PC-3 (cell line): ENCODE measurements at regions not wholly inside any gene's neighbourhood (a gene's known extent, or its start where the extent isn't known, plus 50 kb on each side); places are given as distances from the start of the nearest gene placed in this dataset.

Source experiments
- ATAC-seq: fragments of 200-7000 bp; cut with Tn5 transposase; 2 replicates; pipeline ENCODE4 v1.9.1; 2020; ENCODE audit warnings: mild to moderate bottlenecking, moderate library complexity
- BruUV-seq: library from RNA; stranded (reverse); fragments of 400-500 nt; replicated peaks from 2 replicates; lab custom pipeline; 2021; lab: Mats Ljungman, UMichigan
- CTCF ChIA-PET: fragments of 300-600 bp; sonication (Branson Sonifier 250); formaldehyde crosslinking; loops from one replicate; lab custom pipeline; 2022; ENCODE audit warnings: antibody characterized with exemption; lab: Charles Lee
- POLR2A ChIA-PET: fragments of 300-600 bp; sonication (Branson Sonifier 250); formaldehyde crosslinking; loops from one replicate; lab custom pipeline; 2022; ENCODE audit warnings: antibody characterized with exemption; ENCODE audit not compliant: unreplicated experiment; lab: Charles Lee
- DNase-seq: peaks from one replicate; pipeline ENCODE4 v3.0.0-alpha.2; 2015
- H2AFZ ChIP-seq: fragments of 300-600 bp; sonication (generic); 2 replicates; pipeline ENCODE4 v1.6.0; 2016; ENCODE audit warnings: antibody characterized with exemption, low read length
- H3F3A ChIP-seq: fragments of 300-600 bp; sonication (generic); one replicate; pipeline ENCODE4 v1.6.0; 2017; ENCODE audit warnings: antibody characterized with exemption, low read length, control low read depth, mild to moderate bottlenecking; ENCODE audit not compliant: unreplicated experiment
- H3K27ac ChIP-seq: fragments of 300-600 bp; sonication (generic); 2 replicates; pipeline ENCODE4 v1.5.1; 2016; ENCODE audit warnings: mild to moderate bottlenecking, low read length
- H3K27me3 ChIP-seq: fragments of 300-600 bp; sonication (generic); 2 replicates; pipeline ENCODE4 v1.6.1; 2016; ENCODE audit warnings: low read length, mixed read lengths
- H3K36me3 ChIP-seq: fragments of 300-600 bp; sonication (generic); 2 replicates; pipeline ENCODE4 v1.6.1; 2016; ENCODE audit warnings: low read depth, mixed run types, low read length, mixed read lengths
- H3K4me1 ChIP-seq: fragments of 300-600 bp; sonication (generic); 2 replicates; pipeline ENCODE4 v1.5.1; 2016; ENCODE audit warnings: low read length; ENCODE audit not compliant: insufficient read depth
- H3K4me2 ChIP-seq: fragments of 300-600 bp; sonication (generic); 2 replicates; pipeline ENCODE4 v1.6.0; 2016; ENCODE audit warnings: low read length
- H3K4me3 ChIP-seq: fragments of 300-600 bp; sonication (generic); 2 replicates; pipeline ENCODE4 v1.5.1; 2016; ENCODE audit warnings: mild to moderate bottlenecking, low read length, mixed read lengths
- H3K79me2 ChIP-seq: fragments of 300-600 bp; sonication (generic); 2 replicates; pipeline ENCODE4 v1.6.1; 2017; ENCODE audit warnings: low read length, mixed read lengths
- H3K9ac ChIP-seq: fragments of 300-600 bp; sonication (generic); 2 replicates; pipeline ENCODE4 v1.6.0; 2016; ENCODE audit warnings: mild to moderate bottlenecking, low read length
- H3K9me2 ChIP-seq: fragments of 300-600 bp; sonication (generic); replicated peaks from 2 replicates; pipeline ENCODE4 v1.6.1; 2016; ENCODE audit warnings: mixed run types, low read length, mixed read lengths
- H3K9me3 ChIP-seq: fragments of 300-600 bp; sonication (generic); 2 replicates; pipeline ENCODE4 v1.6.1; 2016; ENCODE audit warnings: low read length, mixed read lengths
- H4K20me1 ChIP-seq: fragments of 300-600 bp; sonication (generic); 2 replicates; pipeline ENCODE4 v1.6.1; 2016; ENCODE audit warnings: low read length, mixed read lengths
- EZH2 ChIP-seq: fragments of 300-600 bp; sonication (generic); IDR thresholded peaks from one replicate; pipeline ENCODE4 v1.6.1; 2017; ENCODE audit warnings: antibody characterized with exemption, mild to moderate bottlenecking, low read length; ENCODE audit not compliant: unreplicated experiment
- EZH2phosphoT487 ChIP-seq: fragments of 300-600 bp; sonication (generic); IDR thresholded peaks from 2 replicates; pipeline ENCODE4 v1.6.1; 2018; ENCODE audit warnings: mild to moderate bottlenecking, antibody characterized with exemption, low read length, borderline replicate concordance
- intact Hi-C: fragments of 100-400 bp; cut with micrococcal nuclease; formaldehyde crosslinking; loops from 2 replicates; pipeline ENCODE4 v1.9.0; 2023
- TF ChIP-seq, protein P1 (sequence below): fragments of 300-600 bp; sonication (generic); conservative IDR thresholded peaks from 2 replicates; pipeline ENCODE4 v1.5.1; 2017; ENCODE audit warnings: antibody characterized with exemption, low read depth, mild to moderate bottlenecking, low read length

GRCh38 chr5:117394506-117395157 is 820.0 kb upstream of the SEMA6A start:
- no peaks in the 10 kb centered on the region for H3K79me2 ChIP-seq
- no peak overlapping the region for H3K4me2 ChIP-seq
- CTCF ChIA-PET: no interaction called here
- H4K20me1 ChIP-seq: no peaks in the 10 kb centered on the region
- no peak for ATAC-seq
- POLR2A ChIA-PET: no interaction called here
- 0 out of 2 replicates have a peak, but pooled peaks cover 9% of the 10 kb centered on the region for H3K9me3 ChIP-seq
- H3K36me3 ChIP-seq: no peaks in the 10 kb centered on the region
- no peaks in the 10 kb centered on the region for H3K9me2 ChIP-seq
- no TSS peak for BruUV-seq
- no peak for DNase-seq
- no peak overlapping the region for H2AFZ ChIP-seq
- no peaks in the 10 kb centered on the region for H3K27me3 ChIP-seq
- no peak for TF ChIP-seq EZH2
- TF ChIP-seq, protein P1, sequence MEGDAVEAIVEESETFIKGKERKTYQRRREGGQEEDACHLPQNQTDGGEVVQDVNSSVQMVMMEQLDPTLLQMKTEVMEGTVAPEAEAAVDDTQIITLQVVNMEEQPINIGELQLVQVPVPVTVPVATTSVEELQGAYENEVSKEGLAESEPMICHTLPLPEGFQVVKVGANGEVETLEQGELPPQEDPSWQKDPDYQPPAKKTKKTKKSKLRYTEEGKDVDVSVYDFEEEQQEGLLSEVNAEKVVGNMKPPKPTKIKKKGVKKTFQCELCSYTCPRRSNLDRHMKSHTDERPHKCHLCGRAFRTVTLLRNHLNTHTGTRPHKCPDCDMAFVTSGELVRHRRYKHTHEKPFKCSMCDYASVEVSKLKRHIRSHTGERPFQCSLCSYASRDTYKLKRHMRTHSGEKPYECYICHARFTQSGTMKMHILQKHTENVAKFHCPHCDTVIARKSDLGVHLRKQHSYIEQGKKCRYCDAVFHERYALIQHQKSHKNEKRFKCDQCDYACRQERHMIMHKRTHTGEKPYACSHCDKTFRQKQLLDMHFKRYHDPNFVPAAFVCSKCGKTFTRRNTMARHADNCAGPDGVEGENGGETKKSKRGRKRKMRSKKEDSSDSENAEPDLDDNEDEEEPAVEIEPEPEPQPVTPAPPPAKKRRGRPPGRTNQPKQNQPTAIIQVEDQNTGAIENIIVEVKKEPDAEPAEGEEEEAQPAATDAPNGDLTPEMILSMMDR: no peak
- H3K9ac ChIP-seq: no peak overlapping the region
- no peaks in the 10 kb centered on the region for H3F3A ChIP-seq
- no peak overlapping the region for H3K4me3 ChIP-seq
- intact Hi-C loops: no loop called here
- no peak overlapping the region for H3K27ac ChIP-seq
- H3K4me1 ChIP-seq: no peaks in the 10 kb centered on the region

- ATAC-seq (no peak), DNase-seq (no peak)
- H3K9me3 ChIP-seq: 0 out of 2 replicates have a peak, but pooled peaks cover 15% of the 10 kb centered on the region
- H2AFZ ChIP-seq: no peak overlapping the region
- TF ChIP-seq EZH2 (no peak), EZH2phosphoT487 (no peak)
- TF ChIP-seq, protein P1: no peak
- no peaks in the 10 kb centered on the region for H3K36me3 ChIP-seq
- POLR2A ChIA-PET: no interaction called here
- H3K4me1 ChIP-seq: no peaks in the 10 kb centered on the region
- H3K27ac ChIP-seq: no peak overlapping the region
- H3K9me2 ChIP-seq: no peaks in the 10 kb centered on the region
- no peak overlapping the region for H3K4me3 ChIP-seq
- H3K79me2 ChIP-seq: no peaks in the 10 kb centered on the region
- H3K27me3 ChIP-seq: no peaks in the 10 kb centered on the region
- H4K20me1 ChIP-seq: no peaks in the 10 kb centered on the region
- no peak overlapping the region for H3K4me2 ChIP-seq
- BruUV-seq: no TSS peak
- no peaks in the 10 kb centered on the region for H3F3A ChIP-seq
- H3K9ac ChIP-seq: no peak overlapping the region
- intact Hi-C loops: no loop called here
- CTCF ChIA-PET: no interaction called here
Measured at GRCh38 chr5:117393125-117393524, 818.5 kb upstream of the SEMA6A start.

DNA sequence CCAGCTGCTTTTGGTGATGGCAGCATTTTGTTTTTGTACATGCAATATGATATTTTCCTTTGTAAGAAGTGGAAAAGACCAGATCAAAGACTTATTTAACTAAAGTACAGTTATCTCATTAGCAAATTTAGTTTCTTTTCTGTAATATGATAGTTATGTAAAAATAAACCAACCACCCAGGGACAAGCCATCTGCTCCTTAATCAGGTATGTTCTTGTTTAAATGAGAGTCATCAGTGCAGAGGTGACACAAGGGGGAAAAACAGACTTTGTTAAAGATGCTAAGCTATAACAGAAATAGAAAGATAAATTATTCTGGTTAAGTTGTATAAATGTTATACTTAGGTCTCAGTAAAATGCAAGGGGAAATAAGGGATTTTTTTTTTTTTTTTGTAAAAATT is 805.7 kb upstream of the SEMA6A start:
- ChIA-PET CTCF (no interaction called here), POLR2A (no interaction called here)
- no peak for DNase-seq
- Histone ChIP-seq H2AFZ (no peak overlapping the region), H3K9me2 (no peaks in the 10 kb centered on the region), H3K9ac (no peak overlapping the region), H3K9me3 (peaks cover 4% of the 10 kb centered on the region; the same call in 1 of the 2 replicates), H3K27me3 (no peaks in the 10 kb centered on the region), H3K4me2 (no peak overlapping the region), H3K4me1 (no peaks in the 10 kb centered on the region), H3K27ac (no peak overlapping the region), H4K20me1 (no peaks in the 10 kb centered on the region), H3K4me3 (no peak overlapping the region), H3K36me3 (no peaks in the 10 kb centered on the region), H3F3A (no peaks in the 10 kb centered on the region), H3K79me2 (no peaks in the 10 kb centered on the region)
- no TSS peak for BruUV-seq
- no peak for ATAC-seq
- TF ChIP-seq EZH2: no peak
- TF ChIP-seq EZH2phosphoT487: no peak
- intact Hi-C loops: no loop called here
